Activated naive CD8-positive, alpha-beta T cell treated with anti-CD3 and anti-CD28 coated beads, Interleukin-2, amount 10 ng/mL, durations not matched to agents 7 days and 5 days (primary cell): ENCODE measurements at regions not wholly inside any gene's neighbourhood (a gene's known extent, or its start where the extent isn't known, plus 50 kb on each side); places are given as distances from the start of the nearest gene placed in this dataset.
"Not testable (repeated sequence)": the region's sequence is repeated elsewhere in the genome, so short reads cannot be mapped to it uniquely, and the experiment has no call there.

Source experiments
- ATAC-seq: fragments of 150-1000 bp; cut with Tn5 transposase; one replicate; pipeline ENCODE4 v1.10.0; 2021; ENCODE audit warnings: low read depth, moderate library complexity
- POLR2A ChIA-PET: fragments of 350-600 bp; sonication (Branson Sonifier 250); formaldehyde crosslinking; loops from one replicate; lab custom pipeline; 2021; ENCODE audit warnings: antibody characterized with exemption; lab: Charles Lee
- DNase-seq: peaks from one replicate; pipeline ENCODE4 v3.0.0; 2021
- H3K27ac Mint-ChIP-seq: one replicate; pipeline ENCODE4 v1.8.0; 2022; ENCODE audit warnings: mild to moderate bottlenecking, mixed read lengths
- H3K27me3 Mint-ChIP-seq: one replicate; pipeline ENCODE4 v1.8.0; 2022; ENCODE audit warnings: mild to moderate bottlenecking, moderate library complexity, mixed read lengths
- H3K36me3 Mint-ChIP-seq: one replicate; pipeline ENCODE4 v1.8.0; 2021; ENCODE audit warnings: mild to moderate bottlenecking, mixed read lengths
- H3K4me1 Mint-ChIP-seq: one replicate; pipeline ENCODE4 v1.8.0; 2021; ENCODE audit warnings: mixed read lengths
- H3K4me3 Mint-ChIP-seq: one replicate; pipeline ENCODE4 v1.8.0; 2022; ENCODE audit warnings: mild to moderate bottlenecking, moderate library complexity, mixed read lengths
- H3K9me3 Mint-ChIP-seq: one replicate; pipeline ENCODE4 v1.8.0; 2021; ENCODE audit warnings: mixed read lengths

GRCh38 chr16:79838496-79839259, 238.1 kb upstream of the MAF start:
- no peaks in the 10 kb centered on the region for H3K4me1 Mint-ChIP-seq
- POLR2A ChIA-PET = no interaction called here
- no peaks in the 10 kb centered on the region for H3K27me3 Mint-ChIP-seq
- H3K36me3 Mint-ChIP-seq = no peaks in the 10 kb centered on the region
- H3K27ac Mint-ChIP-seq = no peak overlapping the region
- no peak for ATAC-seq
- H3K4me3 Mint-ChIP-seq = no peak overlapping the region
- no peaks in the 10 kb centered on the region for H3K9me3 Mint-ChIP-seq
- no peak for DNase-seq

GRCh38 chr16:79836144-79836543, 235.6 kb upstream of the MAF start:
- H3K4me3 Mint-ChIP-seq = no peak overlapping the region
- POLR2A ChIA-PET = no interaction called here
- H3K27me3 Mint-ChIP-seq = no peaks in the 10 kb centered on the region
- no peak overlapping the region for H3K27ac Mint-ChIP-seq
- DNase-seq (no peak), ATAC-seq (no peak)
- no peaks in the 10 kb centered on the region for H3K36me3 Mint-ChIP-seq
- no peaks in the 10 kb centered on the region for H3K4me1 Mint-ChIP-seq
- no peaks in the 10 kb centered on the region for H3K9me3 Mint-ChIP-seq

- Mint-ChIP-seq H3K27me3 (no peaks in the 10 kb centered on the region), H3K4me3 (no peak overlapping the region), H3K9me3 (no peaks in the 10 kb centered on the region), H3K27ac (no peak overlapping the region), H3K4me1 (no peaks in the 10 kb centered on the region), H3K36me3 (no peaks in the 10 kb centered on the region)
- no peak for ATAC-seq
- no peak for DNase-seq
- POLR2A ChIA-PET = no interaction called here
These were observed 234.7 kb upstream of the MAF start for GRCh38 chr16:79835194-79835593.

- Mint-ChIP-seq H3K27ac (no peak overlapping the region), H3K36me3 (no peaks in the 10 kb centered on the region), H3K4me1 (no peaks in the 10 kb centered on the region), H3K27me3 (no peaks in the 10 kb centered on the region), H3K4me3 (no peak overlapping the region), H3K9me3 (no peaks in the 10 kb centered on the region)
- POLR2A ChIA-PET = no interaction called here
- no peak for ATAC-seq
- DNase-seq = no peak
These were observed 234.2 kb upstream of the MAF start for GRCh38 chr16:79834720-79835119.

GRCh38 chr16:79834003-79834402, 233.5 kb upstream of the MAF start:
- H3K4me1 Mint-ChIP-seq, ATAC-seq, H3K4me3 Mint-ChIP-seq, DNase-seq, H3K9me3 Mint-ChIP-seq, H3K27ac Mint-ChIP-seq, H3K36me3 Mint-ChIP-seq, H3K27me3 Mint-ChIP-seq, POLR2A ChIA-PET: not testable (repeated sequence)

- Mint-ChIP-seq H3K9me3 (no peaks in the 10 kb centered on the region), H3K27ac (no peak overlapping the region), H3K27me3 (no peaks in the 10 kb centered on the region), H3K4me1 (no peaks in the 10 kb centered on the region), H3K4me3 (no peak overlapping the region), H3K36me3 (no peaks in the 10 kb centered on the region)
- ATAC-seq (no peak), DNase-seq (no peak)
- POLR2A ChIA-PET = no interaction called here
These were observed 233.0 kb upstream of the MAF start for GRCh38 chr16:79833559-79833958.

GRCh38 chr16:79826732-79827475, 226.4 kb upstream of the MAF start:
- no peak overlapping the region for H3K27ac Mint-ChIP-seq
- H3K4me1 Mint-ChIP-seq = no peaks in the 10 kb centered on the region
- no peaks in the 10 kb centered on the region for H3K36me3 Mint-ChIP-seq
- no peaks in the 10 kb centered on the region for H3K27me3 Mint-ChIP-seq
- DNase-seq = no peak
- ATAC-seq = no peak
- no peaks in the 10 kb centered on the region for H3K9me3 Mint-ChIP-seq
- POLR2A ChIA-PET = no interaction called here
- H3K4me3 Mint-ChIP-seq = no peak overlapping the region

DNA sequence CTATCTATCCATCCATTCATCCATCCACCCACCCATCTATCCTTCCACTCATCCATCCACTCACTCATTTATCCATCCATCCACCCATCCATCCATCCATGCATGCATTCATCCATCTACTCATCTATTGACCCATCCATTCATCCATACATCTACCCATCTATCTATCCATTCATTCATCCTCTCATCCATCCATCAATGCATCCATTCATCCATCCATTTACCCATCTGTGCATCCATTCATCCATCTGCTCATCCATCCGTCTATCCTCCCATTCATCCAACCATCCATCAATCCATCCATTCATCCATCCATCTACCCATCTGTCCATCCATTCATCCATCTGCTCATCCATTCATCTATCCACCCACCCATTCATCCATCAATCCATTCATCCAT, 224.5 kb upstream of the MAF start:
- Mint-ChIP-seq H3K9me3 (no peaks in the 10 kb centered on the region), H3K27me3 (no peaks in the 10 kb centered on the region), H3K4me3 (no peak overlapping the region), H3K27ac (no peak overlapping the region), H3K4me1 (no peaks in the 10 kb centered on the region), H3K36me3 (no peaks in the 10 kb centered on the region)
- no peak for DNase-seq
- ATAC-seq = no peak
- POLR2A ChIA-PET = no interaction called here

GRCh38 chr16:79823639-79824038, 223.1 kb upstream of the MAF start:
- ATAC-seq (no peak), DNase-seq (no peak)
- no peak overlapping the region for H3K27ac Mint-ChIP-seq
- H3K9me3 Mint-ChIP-seq = no peaks in the 10 kb centered on the region
- H3K4me3 Mint-ChIP-seq = no peak overlapping the region
- POLR2A ChIA-PET = no interaction called here
- H3K4me1 Mint-ChIP-seq = no peaks in the 10 kb centered on the region
- no peaks in the 10 kb centered on the region for H3K27me3 Mint-ChIP-seq
- H3K36me3 Mint-ChIP-seq = no peaks in the 10 kb centered on the region

GRCh38 chr16:79821911-79822310, 221.4 kb upstream of the MAF start:
- ATAC-seq (no peak), DNase-seq (no peak)
- Mint-ChIP-seq H3K9me3 (no peaks in the 10 kb centered on the region), H3K27me3 (no peaks in the 10 kb centered on the region), H3K36me3 (no peaks in the 10 kb centered on the region), H3K4me1 (no peaks in the 10 kb centered on the region), H3K27ac (no peak overlapping the region), H3K4me3 (no peak overlapping the region)
- POLR2A ChIA-PET = no interaction called here

- ATAC-seq (no peak), DNase-seq (no peak)
- no peak overlapping the region for H3K27ac Mint-ChIP-seq
- POLR2A ChIA-PET = no interaction called here
- H3K9me3 Mint-ChIP-seq = no peaks in the 10 kb centered on the region
- peaks cover 1% of the 10 kb centered on the region for H3K27me3 Mint-ChIP-seq
- H3K4me1 Mint-ChIP-seq = no peaks in the 10 kb centered on the region
- H3K36me3 Mint-ChIP-seq = no peaks in the 10 kb centered on the region
- no peak overlapping the region for H3K4me3 Mint-ChIP-seq
These were observed 215.6 kb upstream of the MAF start for GRCh38 chr16:79816081-79816497.

DNA sequence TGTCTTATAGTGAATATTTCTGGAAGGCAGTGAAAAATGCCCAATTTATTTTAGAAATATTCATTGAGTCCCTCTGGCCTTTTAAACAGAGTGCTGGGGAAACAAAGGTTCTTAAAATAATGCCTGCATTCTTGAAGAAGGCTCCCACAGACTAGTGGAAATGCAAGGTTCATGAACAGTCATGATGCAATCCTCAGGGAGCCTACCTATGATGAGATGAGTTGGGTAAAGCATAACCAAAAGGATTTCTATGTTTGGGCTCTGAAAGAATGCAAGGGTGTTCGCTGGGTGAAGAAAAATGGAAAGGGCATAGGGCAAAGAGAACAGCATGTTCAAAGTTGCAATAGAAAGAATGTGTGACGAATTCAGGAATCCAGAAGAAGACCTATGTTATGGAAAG, 214.5 kb upstream of the MAF start:
- no peak overlapping the region for H3K27ac Mint-ChIP-seq
- POLR2A ChIA-PET = no interaction called here
- peaks cover 1% of the 10 kb centered on the region for H3K27me3 Mint-ChIP-seq
- ATAC-seq (no peak), DNase-seq (no peak)
- H3K4me1 Mint-ChIP-seq = no peaks in the 10 kb centered on the region
- H3K9me3 Mint-ChIP-seq = no peaks in the 10 kb centered on the region
- H3K36me3 Mint-ChIP-seq = no peaks in the 10 kb centered on the region
- H3K4me3 Mint-ChIP-seq = no peak overlapping the region

DNA sequence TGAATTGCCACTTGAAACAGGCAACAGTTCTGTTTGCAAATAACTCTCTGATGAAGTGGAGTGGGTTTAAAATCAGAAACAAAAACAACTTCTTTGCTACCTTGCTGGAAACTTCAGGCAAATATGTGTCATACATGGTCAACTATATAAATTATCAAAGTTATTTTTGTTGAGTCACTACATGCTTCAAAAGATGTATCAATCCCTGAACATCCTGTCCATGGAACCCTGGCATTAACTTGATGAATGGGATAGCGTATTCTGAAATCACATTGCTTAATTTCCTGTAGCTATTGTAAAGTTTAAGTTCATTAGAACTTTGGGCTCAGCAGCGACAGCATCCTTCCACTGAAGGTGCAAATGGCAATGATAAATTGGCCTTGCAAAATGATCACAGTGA, 213.6 kb upstream of the MAF start:
- Mint-ChIP-seq H3K36me3 (no peaks in the 10 kb centered on the region), H3K4me1 (no peaks in the 10 kb centered on the region), H3K9me3 (no peaks in the 10 kb centered on the region), H3K27me3 (peaks cover 1% of the 10 kb centered on the region), H3K4me3 (no peak overlapping the region), H3K27ac (no peak overlapping the region)
- DNase-seq = no peak
- ATAC-seq = no peak
- POLR2A ChIA-PET = no interaction called here

GRCh38 chr16:79811541-79811940, 211.0 kb upstream of the MAF start:
- Mint-ChIP-seq H3K4me3 (no peak overlapping the region), H3K9me3 (no peaks in the 10 kb centered on the region), H3K36me3 (no peaks in the 10 kb centered on the region), H3K27ac (no peak overlapping the region), H3K27me3 (peaks cover 1% of the 10 kb centered on the region), H3K4me1 (no peaks in the 10 kb centered on the region)
- DNase-seq (no peak), ATAC-seq (no peak)
- POLR2A ChIA-PET = no interaction called here
